H9 (cell line): ENCODE measurements at regions not wholly inside any gene's neighbourhood (a gene's known extent, or its start where the extent isn't known, plus 50 kb on each side); places are given as distances from the start of the nearest gene placed in this dataset.

Experiments
- DNase-seq: peaks from one replicate; pipeline ENCODE4 v3.0.0-alpha.2; 2017
- H2AFZ ChIP-seq: one replicate; pipeline ENCODE4 v1.6.1; 2013; ENCODE audit warnings: mild to moderate bottlenecking, low read length, control low read depth, moderate library complexity
- H2AK5ac ChIP-seq: 2 replicates; pipeline ENCODE4 v1.6.1; 2013; ENCODE audit warnings: low read length, control low read depth, mixed read lengths; ENCODE audit not compliant: insufficient read length
- H2BK120ac ChIP-seq: one replicate; pipeline ENCODE4 v1.6.1; 2013; ENCODE audit warnings: low read depth, mild to moderate bottlenecking, low read length, control low read depth, inconsistent platforms; ENCODE audit not compliant: poor library complexity, severe bottlenecking
- H2BK12ac ChIP-seq: 2 replicates; pipeline ENCODE4 v1.6.1; 2013; ENCODE audit warnings: low read length, control low read depth, mixed read lengths, low read depth; ENCODE audit not compliant: insufficient read length
- H2BK15ac ChIP-seq: 2 replicates; pipeline ENCODE4 v1.6.1; 2013; ENCODE audit warnings: low read depth, low read length, control low read depth
- H2BK20ac ChIP-seq: one replicate; pipeline ENCODE4 v1.6.1; 2013; ENCODE audit warnings: low read depth, mild to moderate bottlenecking, low read length, control low read depth, inconsistent platforms; ENCODE audit not compliant: poor library complexity, severe bottlenecking
- H2BK5ac ChIP-seq: 2 replicates; pipeline ENCODE4 v1.6.1; 2013; ENCODE audit warnings: low read length, control low read depth, mixed read lengths; ENCODE audit not compliant: insufficient read length
- H3K14ac ChIP-seq: 2 replicates; pipeline ENCODE4 v1.6.1; 2013; ENCODE audit warnings: low read length, control low read depth; ENCODE audit not compliant: insufficient read depth
- H3K18ac ChIP-seq: 2 replicates; pipeline ENCODE4 v1.6.1; 2013; ENCODE audit warnings: low read depth, mild to moderate bottlenecking, mixed read lengths, low read length, control low read depth; ENCODE audit not compliant: insufficient read length
- H3K23ac ChIP-seq: 2 replicates; pipeline ENCODE4 v1.6.1; 2013; ENCODE audit warnings: low read length, control low read depth, mixed read lengths, low read depth; ENCODE audit not compliant: insufficient read length
- H3K23me2 ChIP-seq: 2 replicates; pipeline ENCODE4 v1.6.1; 2013; ENCODE audit warnings: low read depth, mild to moderate bottlenecking, mixed read lengths, low read length, control low read depth; ENCODE audit not compliant: insufficient read length, poor library complexity, severe bottlenecking
- H3K27ac ChIP-seq: 2 replicates; pipeline ENCODE4 v1.5.1; 2013; ENCODE audit warnings: low read length, control low read depth, mixed read lengths, low read depth; ENCODE audit not compliant: insufficient read length
- H3K27me3 ChIP-seq: 2 replicates; pipeline ENCODE4 v1.6.1; 2013; ENCODE audit warnings: low read length, control low read depth, inconsistent platforms; ENCODE audit not compliant: insufficient read depth
- H3K4ac ChIP-seq: 2 replicates; pipeline ENCODE4 v1.6.1; 2013; ENCODE audit warnings: low read depth, mild to moderate bottlenecking, control low read depth, inconsistent platforms, low read length, moderate library complexity
- H3K4me1 ChIP-seq: 2 replicates; pipeline ENCODE4 v1.6.1; 2013; ENCODE audit warnings: low read length, control low read depth, inconsistent platforms; ENCODE audit not compliant: insufficient read depth
- H3K4me2 ChIP-seq: 2 replicates; pipeline ENCODE4 v1.6.1; 2013; ENCODE audit warnings: low read length, control low read depth, mixed read lengths; ENCODE audit not compliant: insufficient read length, insufficient read depth
- H3K56ac ChIP-seq: 2 replicates; pipeline ENCODE4 v1.6.1; 2013; ENCODE audit warnings: low read depth, mild to moderate bottlenecking, mixed read lengths, low read length, control low read depth; ENCODE audit not compliant: insufficient read length
- H3K79me1 ChIP-seq: 2 replicates; pipeline ENCODE4 v1.6.1; 2013; ENCODE audit warnings: low read depth, mild to moderate bottlenecking, moderate library complexity, low read length, control low read depth, inconsistent platforms; ENCODE audit not compliant: insufficient read depth, poor library complexity, severe bottlenecking
- H3K79me2 ChIP-seq: 2 replicates; pipeline ENCODE4 v1.6.1; 2013; ENCODE audit warnings: low read length, control low read depth, inconsistent platforms; ENCODE audit not compliant: insufficient read depth
- H3K9ac ChIP-seq: 2 replicates; pipeline ENCODE4 v1.6.1; 2013; ENCODE audit warnings: low read length, control low read depth, mixed read lengths; ENCODE audit not compliant: insufficient read length; ENCODE audit errors: extremely low read depth
- H3K9me3 ChIP-seq: one replicate; pipeline ENCODE4 v1.6.1; 2013; ENCODE audit warnings: low read depth, low read length, inconsistent platforms; ENCODE audit not compliant: control insufficient read depth
- H3T11ph ChIP-seq: one replicate; pipeline ENCODE4 v1.6.1; 2013; ENCODE audit warnings: mild to moderate bottlenecking, low read length, control low read depth, inconsistent platforms
- H4K20me1 ChIP-seq: one replicate; pipeline ENCODE4 v1.6.1; 2013; ENCODE audit not compliant: control insufficient read depth, insufficient read length, insufficient read depth
- H4K5ac ChIP-seq: 2 replicates; pipeline ENCODE4 v1.6.1; 2013; ENCODE audit warnings: low read depth, mild to moderate bottlenecking, mixed read lengths, low read length, control low read depth; ENCODE audit not compliant: insufficient read length
- H4K8ac ChIP-seq: replicated peaks from 2 replicates; pipeline ENCODE4 v1.6.1; 2013; ENCODE audit warnings: low read length, control low read depth, mixed read lengths, low read depth; ENCODE audit not compliant: insufficient read length
- H4K91ac ChIP-seq: 2 replicates; pipeline ENCODE4 v1.6.1; 2013; ENCODE audit warnings: low read depth, mild to moderate bottlenecking, moderate library complexity, mixed read lengths, low read length, control low read depth; ENCODE audit not compliant: insufficient read length
- H3K27ac Mint-ChIP-seq, 3 experiments: 2 replicates in 2 of 3; 3 replicates in 1 of 3; pipeline ENCODE4 v1.8.0; 2020 to 2021; ENCODE audit warnings: mixed read lengths in 3 of 3, mild to moderate bottlenecking in 1 of 3, moderate library complexity in 1 of 3
- H3K27me3 Mint-ChIP-seq: 2 replicates; pipeline ENCODE4 v1.8.0; 2021; ENCODE audit warnings: low read depth, mild to moderate bottlenecking, moderate library complexity, mixed read lengths
- H3K36me3 Mint-ChIP-seq, 3 experiments: 2 replicates in 2 of 3; 3 replicates in 1 of 3; pipeline ENCODE4 v1.8.0; 2020 to 2021; ENCODE audit warnings: low read depth in 3 of 3, mixed read lengths in 3 of 3; ENCODE audit not compliant: insufficient read depth in 1 of 3
- H3K4me1 Mint-ChIP-seq, 2 experiments: 2 replicates each; pipeline ENCODE4 v1.8.0; 2020; ENCODE audit warnings: mixed read lengths in 2 of 2
- H3K4me3 Mint-ChIP-seq, 2 experiments: 2 replicates in 1 of 2; 3 replicates in 1 of 2; pipeline ENCODE4 v1.8.0; 2020 to 2021; ENCODE audit warnings: mild to moderate bottlenecking in 2 of 2, mixed read lengths in 2 of 2, moderate library complexity in 1 of 2
- H3K9me3 Mint-ChIP-seq, 2 experiments: 2 replicates in 1 of 2; 3 replicates in 1 of 2; pipeline ENCODE4 v1.8.0; 2020; ENCODE audit warnings: mild to moderate bottlenecking in 2 of 2, mixed read lengths in 2 of 2, moderate library complexity in 1 of 2
- CTCF ChIP-seq: fragments of 200-600 bp; sonication (generic); conservative IDR thresholded peaks from 3 replicates; pipeline ENCODE4 v1.8.0; 2021; ENCODE audit warnings: antibody characterized with exemption, mild to moderate bottlenecking
- WGBS: extraction: QIAGEN DNeasy Blood & Tissue Kit; methylation state at CpG from one replicate; pipeline ENCODE4 v1.1.7; 2013; ENCODE audit warnings: missing lambda C conversion rate, low lambda C conversion rate, mixed read lengths; ENCODE audit not compliant: insufficient read length; ENCODE audit errors: extremely low coverage; 5-methylcytosine and 5-hydroxymethylcytosine counted together

GRCh38 chr1:221025501-221025900 lies 146.3 kb downstream of the HLX start:
- WGBS, result no CpG with 5 or more reads among the region's 8 CpGs
- Histone ChIP-seq H2BK5ac (no peak overlapping the region), H3K79me2 (no peaks in the 10 kb centered on the region), H4K20me1 (no peaks in the 10 kb centered on the region), H3K4ac (no peak overlapping the region), H2BK20ac (no peak overlapping the region), H2BK12ac (no peak overlapping the region), H3K4me2 (no peak overlapping the region), H3K23me2 (no peaks in the 10 kb centered on the region), H3K23ac (no peak overlapping the region), H3K56ac (no peak overlapping the region), H4K8ac (no peak overlapping the region), H3K14ac (no peak overlapping the region), H3K4me1 (no peaks in the 10 kb centered on the region), H2AK5ac (no peak overlapping the region), H3T11ph (no peak overlapping the region), H4K91ac (no peak overlapping the region), H2AFZ (no peak overlapping the region), H2BK15ac (no peak overlapping the region), H2BK120ac (no peak overlapping the region), H3K9ac (no peak overlapping the region), H4K5ac (no peak overlapping the region), H3K27me3 (no peaks in the 10 kb centered on the region), H3K27ac (no peak overlapping the region), H3K9me3 (no peaks in the 10 kb centered on the region), H3K79me1 (no peaks in the 10 kb centered on the region), H3K18ac (no peak overlapping the region)
- no peak for DNase-seq
- H3K4me3 Mint-ChIP-seq, result no peak overlapping the region
- H3K36me3 Mint-ChIP-seq, result no peaks in the 10 kb centered on the region
- H3K4me1 Mint-ChIP-seq, result no peaks in the 10 kb centered on the region
- TF ChIP-seq CTCF, result no peak
- no peaks in the 10 kb centered on the region for H3K9me3 Mint-ChIP-seq
- H3K27me3 Mint-ChIP-seq, result no peaks in the 10 kb centered on the region; the same call in 1 of the 2 replicates
- no peak overlapping the region for H3K27ac Mint-ChIP-seq
